SK-N-SH treated with all-trans-retinoic acid at 6 μM for 48 hours (cell line): ENCODE measurements at regions not wholly inside any gene's neighbourhood (a gene's known extent, or its start where the extent isn't known, plus 50 kb on each side); places are given as distances from the start of the nearest gene placed in this dataset.

Experiments used
- ATAC-seq: fragments of 200-7000 bp; cut with Tn5 transposase; 3 replicates; pipeline ENCODE4 v1.9.1; 2020; ENCODE audit warnings: mild to moderate bottlenecking, moderate library complexity
- ARNTL ChIP-seq: fragments of 450-650 bp; formaldehyde crosslinking; IDR thresholded peaks from 2 replicates; pipeline ENCODE4 v1.5.0; 2020; ENCODE audit warnings: low read depth, mild to moderate bottlenecking, moderate library complexity, borderline replicate concordance
- BACH2 ChIP-seq: fragments of 250-450 bp; sonication (Bioruptor Pico); IDR thresholded peaks from 2 replicates; pipeline ENCODE4 v1.9.0; 2021; ENCODE audit warnings: mild to moderate bottlenecking, borderline replicate concordance
- CREB5 ChIP-seq: fragments of 250-450 bp; sonication (Bioruptor Pico); IDR thresholded peaks from 2 replicates; pipeline ENCODE4 v1.5.1; 2020; ENCODE audit warnings: low read depth, mild to moderate bottlenecking, moderate library complexity
- CSDC2 ChIP-seq: fragments of 250-450 bp; sonication (Bioruptor Pico); IDR thresholded peaks from 2 replicates; pipeline ENCODE4 v1.5.0; 2020; ENCODE audit warnings: mild to moderate bottlenecking, moderate library complexity
- ESRRG ChIP-seq: fragments of 250-450 bp; sonication (Bioruptor Pico); IDR thresholded peaks from 2 replicates; pipeline ENCODE4 v1.6.1; 2021; ENCODE audit warnings: mild to moderate bottlenecking
- GLIS3 ChIP-seq: fragments of 250-450 bp; sonication (Bioruptor Pico); IDR thresholded peaks from 2 replicates; pipeline ENCODE4 v1.5.0; 2020; ENCODE audit warnings: mild to moderate bottlenecking, moderate library complexity
- ISL1 ChIP-seq: fragments of 250-450 bp; sonication (Bioruptor Pico); IDR thresholded peaks from 2 replicates; pipeline ENCODE4 v2.1.2; 2022; ENCODE audit warnings: mild to moderate bottlenecking, moderate library complexity
- OSR1 ChIP-seq: fragments of 250-450 bp; sonication (Bioruptor Pico); IDR thresholded peaks from 2 replicates; pipeline ENCODE4 v1.8.0; 2022; ENCODE audit warnings: moderate library complexity, mild to moderate bottlenecking, inconsistent platforms
- PATZ1 ChIP-seq: fragments of 250-450 bp; sonication (Bioruptor Pico); IDR thresholded peaks from 2 replicates; pipeline ENCODE4 v1.8.0; 2020; ENCODE audit warnings: mild to moderate bottlenecking, moderate library complexity, borderline replicate concordance
- RARB ChIP-seq: fragments of 250-450 bp; sonication (Bioruptor Pico); IDR thresholded peaks from 2 replicates; pipeline ENCODE4 v1.8.0; 2021; ENCODE audit warnings: mild to moderate bottlenecking, moderate library complexity
- SNAI2 ChIP-seq: fragments of 250-450 bp; sonication (Bioruptor Pico); IDR thresholded peaks from 2 replicates; pipeline ENCODE4 v1.5.0; 2020; ENCODE audit warnings: mild to moderate bottlenecking, moderate library complexity
- TCF4 ChIP-seq: fragments of 250-450 bp; sonication (Bioruptor Pico); IDR thresholded peaks from 2 replicates; pipeline ENCODE4 v1.8.0; 2021; ENCODE audit warnings: mild to moderate bottlenecking, moderate library complexity, borderline replicate concordance
- TOX ChIP-seq: fragments of 250-450 bp; sonication (Bioruptor Pico); IDR thresholded peaks from 2 replicates; pipeline ENCODE4 v1.8.0; 2021; ENCODE audit warnings: mild to moderate bottlenecking, moderate library complexity, borderline replicate concordance
- TSHZ2 ChIP-seq: fragments of 250-450 bp; sonication (Bioruptor Pico); IDR thresholded peaks from 2 replicates; pipeline ENCODE4 v1.5.0; 2020; ENCODE audit warnings: mild to moderate bottlenecking, moderate library complexity
- ZFP3 ChIP-seq: fragments of 250-450 bp; sonication (Bioruptor Pico); IDR thresholded peaks from 2 replicates; pipeline ENCODE4 v1.5.0; 2020; ENCODE audit warnings: mild to moderate bottlenecking, moderate library complexity
- ZFP30 ChIP-seq: fragments of 450-650 bp; formaldehyde crosslinking; IDR thresholded peaks from 2 replicates; pipeline ENCODE4 v1.5.0; 2022; ENCODE audit warnings: mild to moderate bottlenecking, moderate library complexity
- ZNF565 ChIP-seq: fragments of 450-650 bp; formaldehyde crosslinking; conservative IDR thresholded peaks from 2 replicates; pipeline ENCODE4 v1.5.0; 2020; ENCODE audit warnings: low read depth, mild to moderate bottlenecking, moderate library complexity
- ZNF70 ChIP-seq: fragments of 450-650 bp; formaldehyde crosslinking; IDR thresholded peaks from 2 replicates; pipeline ENCODE4 v1.5.0; 2020; ENCODE audit warnings: mild to moderate bottlenecking, moderate library complexity
- ZNF8 ChIP-seq: fragments of 450-650 bp; formaldehyde crosslinking; IDR thresholded peaks from 2 replicates; pipeline ENCODE4 v1.5.0; 2020; ENCODE audit warnings: mild to moderate bottlenecking, moderate library complexity
- TF ChIP-seq, protein P1 (sequence below): fragments of 250-450 bp; sonication (Bioruptor Pico); IDR thresholded peaks from 2 replicates; pipeline ENCODE4 v1.8.0; 2021; ENCODE audit warnings: low read depth, mild to moderate bottlenecking, moderate library complexity, borderline replicate concordance
- TF ChIP-seq, protein P2 (sequence below): fragments of 250-450 bp; sonication (Bioruptor Pico); IDR thresholded peaks from 2 replicates; pipeline ENCODE4 v1.5.1; 2021; ENCODE audit warnings: mild to moderate bottlenecking, moderate library complexity

DNA sequence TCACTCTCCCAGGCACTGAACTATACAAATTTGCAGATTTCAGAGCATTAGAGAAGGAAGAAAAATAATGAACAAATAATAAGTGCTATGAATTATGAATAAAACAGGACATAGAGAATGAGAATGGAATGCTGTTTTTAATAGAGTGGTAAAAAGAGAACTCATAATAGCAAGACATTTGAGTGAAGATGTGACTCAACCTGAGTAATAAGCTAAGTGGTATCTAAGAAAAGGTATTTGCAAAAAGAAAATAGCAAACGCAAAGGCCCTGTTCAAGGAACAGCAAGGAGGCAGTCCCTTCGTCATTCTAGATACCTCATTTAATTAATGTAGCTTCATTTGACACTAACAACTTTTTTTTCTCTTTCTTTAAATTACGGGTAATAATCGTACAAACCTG, 1910.0 kb upstream of the TENM3 start:
- ATAC-seq, result no peak
- TF ChIP-seq ZFP3 (CRISPR knock-in tag), result no peak

DNA sequence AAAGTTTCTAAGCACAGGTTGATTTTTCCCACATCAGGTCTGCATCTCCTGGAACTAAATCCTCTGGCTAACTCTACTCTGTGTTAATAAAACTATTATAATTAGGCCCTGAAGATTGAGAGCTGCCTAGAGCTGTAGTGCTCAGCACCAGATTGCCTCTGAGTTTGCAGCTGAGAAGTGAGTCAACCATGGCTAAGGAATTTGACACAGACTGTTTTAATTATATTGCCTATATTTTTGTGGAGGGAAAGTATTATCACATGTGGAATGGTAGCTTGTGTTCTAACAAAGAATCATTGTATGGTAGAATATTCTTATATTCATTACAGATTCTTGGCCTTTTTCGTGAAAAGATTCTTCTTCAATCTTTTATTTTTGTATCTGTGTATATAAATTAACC, 1907.6 kb upstream of the TENM3 start:
- TF ChIP-seq TOX (CRISPR knock-in tag) (no peak), ZFP3 (CRISPR knock-in tag) (no peak), PATZ1 (CRISPR knock-in tag) (no peak), ISL1 (CRISPR knock-in tag) (no peak), ZNF565 (CRISPR knock-in tag) (no peak), ZNF70 (CRISPR knock-in tag) (no peak), ARNTL (CRISPR knock-in tag) (no peak), SNAI2 (no peak), OSR1 (CRISPR knock-in tag) (no peak), GLIS3 (CRISPR knock-in tag) (no peak)
- TF ChIP-seq, protein P1, sequence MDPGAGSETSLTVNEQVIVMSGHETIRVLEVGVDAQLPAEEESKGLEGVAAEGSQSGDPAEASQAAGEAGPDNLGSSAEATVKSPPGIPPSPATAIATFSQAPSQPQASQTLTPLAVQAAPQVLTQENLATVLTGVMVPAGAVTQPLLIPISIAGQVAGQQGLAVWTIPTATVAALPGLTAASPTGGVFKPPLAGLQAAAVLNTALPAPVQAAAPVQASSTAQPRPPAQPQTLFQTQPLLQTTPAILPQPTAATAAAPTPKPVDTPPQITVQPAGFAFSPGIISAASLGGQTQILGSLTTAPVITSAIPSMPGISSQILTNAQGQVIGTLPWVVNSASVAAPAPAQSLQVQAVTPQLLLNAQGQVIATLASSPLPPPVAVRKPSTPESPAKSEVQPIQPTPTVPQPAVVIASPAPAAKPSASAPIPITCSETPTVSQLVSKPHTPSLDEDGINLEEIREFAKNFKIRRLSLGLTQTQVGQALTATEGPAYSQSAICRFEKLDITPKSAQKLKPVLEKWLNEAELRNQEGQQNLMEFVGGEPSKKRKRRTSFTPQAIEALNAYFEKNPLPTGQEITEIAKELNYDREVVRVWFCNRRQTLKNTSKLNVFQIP (CRISPR knock-in tag), result no peak
- ATAC-seq, result no peak

- TF ChIP-seq TSHZ2 (no peak), ZNF8 (CRISPR knock-in tag) (no peak), ISL1 (CRISPR knock-in tag) (no peak), OSR1 (CRISPR knock-in tag) (no peak), ARNTL (CRISPR knock-in tag) (no peak), ZFP3 (CRISPR knock-in tag) (no peak), CSDC2 (CRISPR knock-in tag) (no peak), ESRRG (CRISPR knock-in tag) (no peak), TCF4 (no peak), RARB (CRISPR knock-in tag) (no peak), TOX (CRISPR knock-in tag) (no peak), BACH2 (no peak), CREB5 (CRISPR knock-in tag) (no peak), SNAI2 (no peak), ZFP30 (CRISPR knock-in tag) (no peak)
- TF ChIP-seq, protein P2, sequence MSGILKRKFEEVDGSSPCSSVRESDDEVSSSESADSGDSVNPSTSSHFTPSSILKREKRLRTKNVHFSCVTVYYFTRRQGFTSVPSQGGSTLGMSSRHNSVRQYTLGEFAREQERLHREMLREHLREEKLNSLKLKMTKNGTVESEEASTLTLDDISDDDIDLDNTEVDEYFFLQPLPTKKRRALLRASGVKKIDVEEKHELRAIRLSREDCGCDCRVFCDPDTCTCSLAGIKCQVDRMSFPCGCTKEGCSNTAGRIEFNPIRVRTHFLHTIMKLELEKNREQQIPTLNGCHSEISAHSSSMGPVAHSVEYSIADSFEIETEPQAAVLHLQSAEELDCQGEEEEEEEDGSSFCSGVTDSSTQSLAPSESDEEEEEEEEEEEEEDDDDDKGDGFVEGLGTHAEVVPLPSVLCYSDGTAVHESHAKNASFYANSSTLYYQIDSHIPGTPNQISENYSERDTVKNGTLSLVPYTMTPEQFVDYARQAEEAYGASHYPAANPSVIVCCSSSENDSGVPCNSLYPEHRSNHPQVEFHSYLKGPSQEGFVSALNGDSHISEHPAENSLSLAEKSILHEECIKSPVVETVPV, result no peak
- no peak for ATAC-seq
Observed at GRCh38 chr4:180336494-180337090, 1906.6 kb upstream of the TENM3 start.
